Neural progenitor cell (in vitro differentiated cells): ENCODE measurements at regions not wholly inside any gene's neighbourhood (a gene's known extent, or its start where the extent isn't known, plus 50 kb on each side); places are given as distances from the start of the nearest gene placed in this dataset.

Experiments used
- DNase-seq: peaks from one replicate; pipeline ENCODE4 v3.0.0-alpha.2; 2016; ENCODE audit warnings: low spot score
- H2AFZ ChIP-seq: fragments of 200-600 bp; sonication (generic); replicated peaks from 2 replicates; pipeline ENCODE4 v1.6.1; 2016; ENCODE audit warnings: antibody characterized with exemption
- H3F3A ChIP-seq: fragments of 200-600 bp; sonication (generic); 2 replicates; pipeline ENCODE4 v1.6.1; 2016; ENCODE audit warnings: antibody characterized with exemption, low read depth
- H3K27ac ChIP-seq: fragments of 200-600 bp; sonication (generic); 2 replicates; pipeline ENCODE4 v1.5.1; 2016; ENCODE audit warnings: mild to moderate bottlenecking
- H3K27me3 ChIP-seq: fragments of 200-600 bp; sonication (generic); 2 replicates; pipeline ENCODE4 v1.6.1; 2016; ENCODE audit warnings: mild to moderate bottlenecking, moderate library complexity
- H3K36me3 ChIP-seq: fragments of 200-600 bp; sonication (generic); 2 replicates; pipeline ENCODE4 v1.5.1; 2016
- H3K4me1 ChIP-seq: fragments of 200-600 bp; sonication (generic); 2 replicates; pipeline ENCODE4 v1.6.1; 2016; ENCODE audit warnings: mixed run types
- H3K4me2 ChIP-seq: fragments of 200-600 bp; sonication (generic); 2 replicates; pipeline ENCODE4 v1.6.1; 2016
- H3K4me3 ChIP-seq: fragments of 200-600 bp; sonication (generic); 2 replicates; pipeline ENCODE4 v1.5.1; 2016
- H3K79me2 ChIP-seq: fragments of 200-600 bp; sonication (generic); 2 replicates; pipeline ENCODE4 v1.6.1; 2016; ENCODE audit warnings: low read depth
- H3K9ac ChIP-seq: fragments of 200-600 bp; sonication (generic); 2 replicates; pipeline ENCODE4 v1.6.1; 2016
- H3K9me3 ChIP-seq: fragments of 200-600 bp; sonication (generic); 2 replicates; pipeline ENCODE4 v1.5.1; 2016; ENCODE audit warnings: low read depth
- H4K20me1 ChIP-seq: fragments of 200-600 bp; sonication (generic); 2 replicates; pipeline ENCODE4 v1.6.1; 2016; ENCODE audit warnings: low read depth
- H3K27ac Mint-ChIP-seq: 3 replicates; pipeline ENCODE4 v1.8.0; 2021; ENCODE audit warnings: mixed read lengths
- H3K27me3 Mint-ChIP-seq: 2 replicates; pipeline ENCODE4 v1.8.0; 2022; ENCODE audit warnings: low read depth, mild to moderate bottlenecking, inconsistent platforms, moderate library complexity, mixed read lengths; ENCODE audit not compliant: insufficient read depth
- H3K36me3 Mint-ChIP-seq: 3 replicates; pipeline ENCODE4 v1.8.0; 2021; ENCODE audit warnings: mixed read lengths
- H3K4me1 Mint-ChIP-seq: 3 replicates; pipeline ENCODE4 v1.8.0; 2021; ENCODE audit warnings: mixed read lengths
- H3K4me3 Mint-ChIP-seq: 3 replicates; pipeline ENCODE4 v1.8.0; 2021; ENCODE audit warnings: mild to moderate bottlenecking, moderate library complexity, mixed read lengths
- H3K9me3 Mint-ChIP-seq: 3 replicates; pipeline ENCODE4 v1.8.0; 2020; ENCODE audit warnings: mixed read lengths
- CTCF ChIP-seq: fragments of 200-600 bp; sonication (generic); IDR thresholded peaks from 2 replicates; pipeline ENCODE4 v1.5.1; 2017; ENCODE audit warnings: antibody characterized with exemption, mild to moderate bottlenecking
- EZH2 ChIP-seq: fragments of 200-600 bp; sonication (generic); IDR thresholded peaks from 2 replicates; pipeline ENCODE4 v1.6.1; 2017; ENCODE audit warnings: antibody characterized with exemption, mild to moderate bottlenecking, moderate library complexity
- EZH2phosphoT487 ChIP-seq: fragments of 200-600 bp; sonication (generic); IDR thresholded peaks from 2 replicates; pipeline ENCODE4 v1.6.1; 2017; ENCODE audit warnings: antibody characterized with exemption

- H4K20me1 ChIP-seq = no peaks in the 10 kb centered on the region
- H3K4me1 ChIP-seq = no peaks in the 10 kb centered on the region
- no peak overlapping the region for H3K4me2 ChIP-seq
- no peaks in the 10 kb centered on the region for H3K27me3 ChIP-seq
- H3K36me3 ChIP-seq = no peaks in the 10 kb centered on the region
- H3K4me3 Mint-ChIP-seq = no peak overlapping the region
- peaks cover 5% of the 10 kb centered on the region for H3K36me3 Mint-ChIP-seq
- H3K27ac ChIP-seq = no peak overlapping the region
- no peak overlapping the region for H3K9ac ChIP-seq
- no peaks in the 10 kb centered on the region for H3K4me1 Mint-ChIP-seq
- peak overlapping the region; percentile 74 for H3K27ac Mint-ChIP-seq
- DNase-seq = no peak
- peak overlapping the region; percentile 64 for H2AFZ ChIP-seq
- H3F3A ChIP-seq = no peaks in the 10 kb centered on the region
- no peaks in the 10 kb centered on the region for H3K9me3 ChIP-seq
- no peaks in the 10 kb centered on the region for H3K79me2 ChIP-seq
- TF ChIP-seq EZH2 (no peak), CTCF (no peak), EZH2phosphoT487 (no peak)
- peaks cover 2% of the 10 kb centered on the region for H3K27me3 Mint-ChIP-seq
- no peak overlapping the region for H3K4me3 ChIP-seq
- peaks cover 29% of the 10 kb centered on the region for H3K9me3 Mint-ChIP-seq
Observed at GRCh38 chr3:118097226-118097625, 937.4 kb downstream of the IGSF11 start.

DNA sequence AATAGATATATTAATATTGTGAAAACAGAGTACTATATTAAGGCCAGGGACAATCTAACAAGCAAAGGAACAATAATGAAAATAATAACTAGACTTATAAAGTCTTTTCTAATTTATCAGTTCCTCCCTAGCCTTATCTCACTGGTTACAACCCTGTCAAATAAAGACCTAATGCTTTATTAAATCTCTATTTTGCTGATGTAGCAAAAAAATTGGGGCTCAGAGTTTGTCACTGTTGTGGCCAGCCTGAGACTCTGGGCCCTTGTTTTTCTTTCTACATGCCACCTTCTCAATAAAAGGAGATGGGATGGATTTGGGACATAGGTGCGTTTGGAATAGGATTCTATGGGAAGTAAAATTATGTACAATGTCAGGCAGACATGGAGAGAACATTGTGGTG is 937.0 kb downstream of the IGSF11 start:
- no peaks in the 10 kb centered on the region for H3K36me3 ChIP-seq
- H3K27ac ChIP-seq = no peak overlapping the region
- H3K4me1 Mint-ChIP-seq = no peaks in the 10 kb centered on the region
- no peaks in the 10 kb centered on the region for H3K4me1 ChIP-seq
- H3K9ac ChIP-seq = no peak overlapping the region
- H3K79me2 ChIP-seq = no peaks in the 10 kb centered on the region
- no peaks in the 10 kb centered on the region for H3K9me3 ChIP-seq
- H3K4me2 ChIP-seq = no peak overlapping the region
- no peak for DNase-seq
- H3F3A ChIP-seq = no peaks in the 10 kb centered on the region
- peaks cover under 1% of the 10 kb centered on the region for H3K36me3 Mint-ChIP-seq
- no peaks in the 10 kb centered on the region for H3K27me3 ChIP-seq
- H3K4me3 ChIP-seq = no peak overlapping the region
- peaks cover 2% of the 10 kb centered on the region for H3K27me3 Mint-ChIP-seq
- no peak overlapping the region for H2AFZ ChIP-seq
- H3K27ac Mint-ChIP-seq = no peak overlapping the region
- no peak for TF ChIP-seq EZH2phosphoT487
- TF ChIP-seq EZH2 = no peak
- TF ChIP-seq CTCF = no peak
- H3K4me3 Mint-ChIP-seq = no peak overlapping the region
- no peaks in the 10 kb centered on the region for H4K20me1 ChIP-seq
- peaks cover 25% of the 10 kb centered on the region for H3K9me3 Mint-ChIP-seq

DNA sequence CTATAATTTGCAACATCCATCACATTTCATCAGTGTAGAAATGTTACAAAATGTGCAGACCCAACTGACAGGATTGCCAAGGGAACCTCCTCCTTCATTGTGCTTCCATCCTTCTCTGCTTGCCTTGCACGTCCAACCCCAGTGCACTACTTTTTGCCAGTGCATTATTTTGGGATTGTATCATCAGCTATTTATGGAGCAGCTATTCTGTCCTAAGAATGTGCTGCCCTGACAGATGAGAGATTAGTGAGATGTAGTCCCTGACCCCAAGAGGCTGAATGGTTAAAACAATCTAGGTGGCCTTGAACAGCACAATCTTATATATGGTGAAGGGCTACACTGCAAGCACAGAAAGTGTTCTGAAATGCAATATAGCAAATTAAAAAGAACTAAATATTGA is 935.8 kb downstream of the IGSF11 start:
- no peaks in the 10 kb centered on the region for H3K27me3 ChIP-seq
- no peaks in the 10 kb centered on the region for H3F3A ChIP-seq
- Mint-ChIP-seq H3K36me3 (no peaks in the 10 kb centered on the region), H3K27me3 (peaks cover 2% of the 10 kb centered on the region), H3K27ac (no peak overlapping the region), H3K9me3 (peaks cover 14% of the 10 kb centered on the region), H3K4me3 (no peak overlapping the region), H3K4me1 (no peaks in the 10 kb centered on the region)
- H3K36me3 ChIP-seq = no peaks in the 10 kb centered on the region
- no peak overlapping the region for H3K9ac ChIP-seq
- no peaks in the 10 kb centered on the region for H4K20me1 ChIP-seq
- no peaks in the 10 kb centered on the region for H3K4me1 ChIP-seq
- H2AFZ ChIP-seq = no peak overlapping the region
- H3K9me3 ChIP-seq = no peaks in the 10 kb centered on the region
- no peak for DNase-seq
- no peak overlapping the region for H3K4me2 ChIP-seq
- H3K79me2 ChIP-seq = no peaks in the 10 kb centered on the region
- H3K27ac ChIP-seq = no peak overlapping the region
- H3K4me3 ChIP-seq = no peak overlapping the region
- TF ChIP-seq CTCF (no peak), EZH2 (no peak)

DNA sequence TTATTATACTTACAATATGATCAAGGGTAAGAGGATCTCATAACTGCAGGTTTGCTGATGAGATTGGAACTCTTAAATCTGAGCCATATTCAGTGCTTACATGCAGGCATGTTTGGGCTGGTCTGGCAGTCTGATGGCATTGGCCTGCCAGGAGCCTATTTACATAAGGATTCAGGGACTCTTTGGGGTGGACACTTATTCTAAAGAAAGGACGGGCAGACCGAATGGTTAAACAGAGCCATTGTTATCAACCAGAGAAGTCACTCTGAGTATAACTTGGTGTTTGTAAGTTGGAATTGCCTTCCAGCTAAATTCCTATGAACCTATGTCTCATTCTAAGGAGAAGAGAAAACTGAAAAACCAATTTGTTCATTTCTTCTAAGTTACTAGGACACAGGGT is 932.8 kb downstream of the IGSF11 start:
- no peaks in the 10 kb centered on the region for H3K4me1 Mint-ChIP-seq
- no peaks in the 10 kb centered on the region for H3K27me3 ChIP-seq
- H3K4me2 ChIP-seq = no peak overlapping the region
- no peaks in the 10 kb centered on the region for H4K20me1 ChIP-seq
- no peak overlapping the region for H3K27ac ChIP-seq
- DNase-seq = no peak
- no peak overlapping the region for H3K4me3 Mint-ChIP-seq
- H3K4me1 ChIP-seq = no peaks in the 10 kb centered on the region
- H3F3A ChIP-seq = no peaks in the 10 kb centered on the region
- H3K27me3 Mint-ChIP-seq = no peaks in the 10 kb centered on the region
- no peaks in the 10 kb centered on the region for H3K9me3 Mint-ChIP-seq
- no peaks in the 10 kb centered on the region for H3K36me3 ChIP-seq
- TF ChIP-seq EZH2phosphoT487 (no peak), CTCF (no peak), EZH2 (no peak)
- H3K79me2 ChIP-seq = no peaks in the 10 kb centered on the region
- H2AFZ ChIP-seq = no peak overlapping the region
- H3K4me3 ChIP-seq = no peak overlapping the region
- H3K9ac ChIP-seq = no peak overlapping the region
- no peaks in the 10 kb centered on the region for H3K36me3 Mint-ChIP-seq
- H3K27ac Mint-ChIP-seq = no peak overlapping the region
- H3K9me3 ChIP-seq = no peaks in the 10 kb centered on the region
